Cardiac fibroblast (primary cell): ENCODE measurements at regions not wholly inside any gene's neighbourhood (a gene's known extent, or its start where the extent isn't known, plus 50 kb on each side); places are given as distances from the start of the nearest gene placed in this dataset.
"Not testable (repeated sequence)": the region's sequence is repeated elsewhere in the genome, so short reads cannot be mapped to it uniquely, and the experiment has no call there.

Source experiments
- DNase-seq, 2 donors: peaks; one replicate each; pipeline versions ENCODE4 v3.0.0 to v3.0.0-alpha.2; 2010; ENCODE audit warnings: low read depth in 2 of 2
- H3K4me3 ChIP-seq, 2 donors: replicated peaks in 1 of 2; 1 replicate in 1 of 2; 2 replicates in 1 of 2; pipeline ENCODE4 v1.5.1; 2011; ENCODE audit warnings: low read depth in 2 of 2, low read length in 2 of 2, mild to moderate bottlenecking in 2 of 2, moderate library complexity in 1 of 2
- TF ChIP-seq, protein P1 (sequence below): IDR thresholded peaks from one replicate; pipeline ENCODE4 v1.5.1; 2011; ENCODE audit warnings: low read depth, mild to moderate bottlenecking, low read length, inconsistent platforms

DNA sequence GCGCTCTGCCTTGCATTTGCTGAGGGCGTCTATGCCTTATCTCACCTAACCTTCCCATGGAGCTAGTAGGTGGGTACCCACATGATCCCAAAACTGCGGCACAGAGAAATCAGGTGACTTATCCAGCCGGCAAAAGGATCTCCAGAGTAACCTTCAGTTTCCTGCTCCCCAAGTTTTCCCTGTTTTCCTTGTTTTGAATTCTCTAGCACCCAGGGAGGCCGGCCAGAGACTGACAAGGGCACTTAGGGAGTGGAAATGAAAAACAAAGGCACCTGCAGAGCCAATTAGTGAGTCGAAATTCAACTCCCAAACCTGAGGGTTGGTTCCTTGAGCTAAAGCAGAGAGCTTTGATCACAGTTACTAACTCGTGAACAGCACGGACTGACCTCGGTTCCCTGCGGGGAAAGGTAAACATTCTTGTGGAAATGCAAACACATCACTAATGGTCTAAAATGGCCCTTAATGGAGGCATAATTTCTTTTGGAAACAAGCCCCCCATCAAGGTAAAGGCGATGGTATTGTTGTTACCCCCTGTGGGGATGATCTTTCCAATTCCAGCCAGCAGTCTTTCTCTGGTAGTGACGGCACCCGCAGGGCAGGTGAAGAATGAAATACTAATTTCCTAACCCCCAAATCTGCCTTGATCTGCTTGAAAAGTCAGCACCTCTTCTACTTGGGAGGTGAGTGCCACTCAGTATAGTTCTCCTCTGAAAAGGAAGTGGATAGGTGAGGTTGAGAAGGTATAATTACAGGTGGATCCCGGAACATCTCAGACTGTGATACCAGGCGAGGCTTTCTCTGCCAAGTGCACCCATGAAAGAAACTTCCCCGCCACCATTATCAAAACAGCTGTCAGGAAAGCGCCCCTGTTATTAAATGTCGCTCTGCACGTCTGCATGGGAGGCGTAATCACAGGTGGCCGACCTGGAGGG is 365.6 kb upstream of the AUTS2 start:
- DNase-seq = no peak
- TF ChIP-seq, protein P1, sequence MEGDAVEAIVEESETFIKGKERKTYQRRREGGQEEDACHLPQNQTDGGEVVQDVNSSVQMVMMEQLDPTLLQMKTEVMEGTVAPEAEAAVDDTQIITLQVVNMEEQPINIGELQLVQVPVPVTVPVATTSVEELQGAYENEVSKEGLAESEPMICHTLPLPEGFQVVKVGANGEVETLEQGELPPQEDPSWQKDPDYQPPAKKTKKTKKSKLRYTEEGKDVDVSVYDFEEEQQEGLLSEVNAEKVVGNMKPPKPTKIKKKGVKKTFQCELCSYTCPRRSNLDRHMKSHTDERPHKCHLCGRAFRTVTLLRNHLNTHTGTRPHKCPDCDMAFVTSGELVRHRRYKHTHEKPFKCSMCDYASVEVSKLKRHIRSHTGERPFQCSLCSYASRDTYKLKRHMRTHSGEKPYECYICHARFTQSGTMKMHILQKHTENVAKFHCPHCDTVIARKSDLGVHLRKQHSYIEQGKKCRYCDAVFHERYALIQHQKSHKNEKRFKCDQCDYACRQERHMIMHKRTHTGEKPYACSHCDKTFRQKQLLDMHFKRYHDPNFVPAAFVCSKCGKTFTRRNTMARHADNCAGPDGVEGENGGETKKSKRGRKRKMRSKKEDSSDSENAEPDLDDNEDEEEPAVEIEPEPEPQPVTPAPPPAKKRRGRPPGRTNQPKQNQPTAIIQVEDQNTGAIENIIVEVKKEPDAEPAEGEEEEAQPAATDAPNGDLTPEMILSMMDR = no peak
- no peak overlapping the region for H3K4me3 ChIP-seq

DNA sequence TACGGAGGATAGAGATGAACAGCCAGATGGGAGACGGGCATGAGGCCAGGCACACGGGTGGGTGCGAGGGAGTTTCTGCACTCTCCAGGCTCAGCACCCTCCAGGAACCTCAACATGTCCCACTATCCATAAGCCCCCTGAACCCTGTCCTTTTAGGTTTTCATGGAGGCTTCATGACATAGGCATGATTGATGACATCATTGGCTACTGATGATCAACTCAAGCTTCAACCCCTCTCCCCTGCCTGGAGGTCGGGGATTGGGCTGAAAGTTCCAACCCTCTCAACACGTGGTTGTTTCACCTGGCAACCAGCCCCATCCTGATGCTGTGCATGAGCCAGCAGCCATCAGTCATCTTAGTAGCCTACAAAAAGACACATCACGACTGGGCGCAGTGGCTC is 360.7 kb upstream of the AUTS2 start:
- H3K4me3 ChIP-seq = no peak overlapping the region
- TF ChIP-seq, protein P1 = no peak
- no peak for DNase-seq

DNA sequence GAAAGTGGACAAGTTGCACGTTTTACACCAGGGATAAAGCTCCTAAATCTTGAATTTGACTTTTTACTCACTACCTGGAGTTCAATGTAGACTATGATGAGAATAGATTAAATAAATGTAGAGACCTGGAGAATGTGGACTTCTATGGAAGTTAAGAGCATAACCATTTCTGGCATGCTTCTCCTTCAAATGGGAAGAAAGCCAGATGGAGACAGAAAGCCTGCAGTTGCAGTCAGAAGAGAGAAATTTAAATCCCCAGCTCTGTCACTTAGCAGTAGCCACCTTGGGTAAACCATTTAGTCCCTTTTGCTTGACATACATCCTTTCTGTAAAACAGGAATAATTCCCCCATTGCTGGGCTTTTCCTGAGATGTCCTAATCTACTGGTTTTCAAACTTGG is 355.3 kb upstream of the AUTS2 start:
- TF ChIP-seq, protein P1 = no peak

DNA sequence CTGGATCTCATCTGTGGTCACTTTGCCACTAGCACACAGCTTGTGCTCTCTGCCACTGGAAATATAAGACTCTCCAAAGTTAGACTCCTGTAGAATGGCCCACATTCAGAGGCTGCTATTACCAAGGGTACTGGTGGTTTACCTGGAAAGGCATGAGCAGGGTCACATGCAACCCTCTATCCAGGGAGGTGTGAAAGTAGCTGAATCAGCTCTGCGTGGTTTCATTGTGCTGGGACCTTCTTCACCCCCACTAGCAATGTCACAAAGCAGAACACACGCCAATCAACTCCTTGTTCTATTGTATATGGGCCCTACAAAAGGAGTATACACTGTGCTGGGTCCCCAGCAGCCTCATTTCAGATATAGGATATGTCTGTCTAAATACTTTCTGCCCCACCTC is 353.6 kb upstream of the AUTS2 start:
- TF ChIP-seq, protein P1 = no peak
- no peak for DNase-seq
- no peak overlapping the region for H3K4me3 ChIP-seq

More for the DNA sequence above, 355.3 kb upstream of the AUTS2 start:
- no peak overlapping the region for H3K4me3 ChIP-seq
- DNase-seq = no peak

DNA sequence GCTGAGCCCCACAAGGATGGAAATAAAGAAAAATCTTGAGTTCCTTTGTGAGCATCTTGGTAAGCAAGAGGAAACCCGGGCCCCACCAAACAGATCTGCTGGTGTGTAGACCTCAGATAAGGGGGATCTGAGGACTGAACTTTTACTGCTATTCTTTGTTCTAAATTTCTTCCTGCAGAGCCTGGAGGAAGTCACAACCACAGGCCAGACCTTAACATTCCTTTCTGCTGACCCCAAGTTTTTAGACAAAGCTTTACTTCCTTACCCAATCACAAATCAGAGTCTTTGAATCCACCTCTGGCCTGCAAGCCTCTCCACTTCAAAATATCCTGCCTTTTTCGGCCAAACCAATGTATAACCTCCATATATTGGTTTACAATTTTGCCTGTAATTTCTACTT is 352.6 kb upstream of the AUTS2 start:
- no peak overlapping the region for H3K4me3 ChIP-seq
- TF ChIP-seq, protein P1 = no peak
- peak in 1 of 2 donors; percentile 6 for DNase-seq

DNA sequence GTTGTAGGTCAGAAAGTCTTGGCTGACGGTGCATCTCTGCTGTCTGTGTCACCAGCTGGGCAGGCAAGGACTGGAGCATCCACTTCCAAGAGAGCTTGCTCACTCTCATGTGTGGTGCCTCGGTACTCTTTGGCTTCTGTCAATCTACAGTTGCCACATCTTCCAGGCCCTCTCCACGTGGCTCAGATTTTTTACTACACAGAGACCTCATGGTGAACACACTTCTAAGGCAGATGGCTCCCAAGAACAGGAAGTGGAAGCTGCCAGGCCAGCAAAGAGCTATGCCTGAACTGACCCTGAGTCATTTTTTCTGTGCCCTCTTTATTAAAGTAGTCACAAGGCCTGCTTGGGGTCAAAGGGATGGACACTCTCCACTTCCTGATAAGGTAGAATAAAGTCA is 351.5 kb upstream of the AUTS2 start:
- no peak overlapping the region for H3K4me3 ChIP-seq
- DNase-seq = no peak
- TF ChIP-seq, protein P1 = no peak

DNA sequence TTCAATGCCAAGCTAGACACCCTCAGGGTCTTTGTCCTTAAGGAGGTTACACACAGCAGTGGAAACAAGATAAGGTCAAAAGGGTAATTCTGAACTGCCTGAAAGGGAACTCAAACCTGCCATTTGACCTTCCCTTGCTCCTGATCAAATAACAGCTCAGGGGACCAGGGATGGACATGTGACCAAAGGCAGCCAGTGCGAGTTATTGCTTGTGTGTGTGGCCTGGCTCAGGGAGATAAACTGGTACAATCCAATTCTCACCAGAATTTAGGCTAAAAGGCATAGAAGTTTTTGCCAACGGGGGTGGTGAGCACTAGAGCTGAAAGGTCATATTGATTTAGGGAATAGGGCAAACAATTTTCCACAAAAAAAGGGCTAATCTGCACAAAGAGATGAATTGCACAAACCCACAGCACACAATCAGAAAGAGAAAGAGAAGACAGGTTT is 349.9 kb upstream of the AUTS2 start:
- H3K4me3 ChIP-seq, DNase-seq: not testable (repeated sequence)
